Loucy (cell line): ENCODE measurements at regions not wholly inside any gene's neighbourhood (a gene's known extent, or its start where the extent isn't known, plus 50 kb on each side); places are given as distances from the start of the nearest gene placed in this dataset.

Source experiments
- H2AFZ ChIP-seq: fragments of 200-600 bp; sonication (generic); 2 replicates; pipeline ENCODE4 v1.6.0; 2016; ENCODE audit warnings: antibody characterized with exemption, mild to moderate bottlenecking, low read length, moderate library complexity
- H3F3A ChIP-seq: fragments of 200-600 bp; 2 replicates; pipeline ENCODE4 v1.6.0; 2016; ENCODE audit warnings: antibody characterized with exemption, low read depth, mild to moderate bottlenecking
- H3K27me3 ChIP-seq: fragments of 200-600 bp; sonication (generic); 2 replicates; pipeline ENCODE4 v1.6.1; 2014; ENCODE audit warnings: low read length, mild to moderate bottlenecking; ENCODE audit not compliant: insufficient read depth, poor library complexity, severe bottlenecking
- H3K36me3 ChIP-seq: fragments of 200-600 bp; sonication (generic); 2 replicates; pipeline ENCODE4 v1.6.1; 2016; ENCODE audit warnings: low read length; ENCODE audit not compliant: insufficient read depth
- H3K4me1 ChIP-seq: fragments of 200-600 bp; sonication (generic); 2 replicates; pipeline ENCODE4 v1.5.1; 2014; ENCODE audit warnings: low read length, mild to moderate bottlenecking; ENCODE audit not compliant: insufficient read depth, poor library complexity, severe bottlenecking
- H3K4me2 ChIP-seq: fragments of 200-600 bp; sonication (generic); 2 replicates; pipeline ENCODE4 v1.6.0; 2014; ENCODE audit warnings: antibody characterized with exemption, low read length, low read depth, mild to moderate bottlenecking; ENCODE audit not compliant: poor library complexity, severe bottlenecking
- H3K4me3 ChIP-seq: fragments of 200-600 bp; sonication (generic); 2 replicates; pipeline ENCODE4 v1.5.1; 2014; ENCODE audit warnings: low read length, mild to moderate bottlenecking, mixed read lengths; ENCODE audit not compliant: poor library complexity, severe bottlenecking
- H3K79me2 ChIP-seq: fragments of 200-600 bp; sonication (generic); 2 replicates; pipeline ENCODE4 v1.6.1; 2014; ENCODE audit warnings: low read length; ENCODE audit not compliant: insufficient read depth
- H3K9ac ChIP-seq: fragments of 200-600 bp; sonication (generic); 2 replicates; pipeline ENCODE4 v1.6.0; 2014; ENCODE audit warnings: mild to moderate bottlenecking, low read depth, low read length, moderate library complexity; ENCODE audit not compliant: poor library complexity, severe bottlenecking
- H3K9me2 ChIP-seq: fragments of 200-600 bp; sonication (generic); replicated peaks from 2 replicates; pipeline ENCODE4 v1.6.1; 2016; ENCODE audit warnings: low read depth, low read length, mixed read lengths
- H3K9me3 ChIP-seq: fragments of 200-600 bp; sonication (generic); 2 replicates; pipeline ENCODE4 v1.6.1; 2014; ENCODE audit warnings: mild to moderate bottlenecking, antibody characterized with exemption, low read length, low read depth; ENCODE audit not compliant: insufficient read depth
- H4K20me1 ChIP-seq: fragments of 200-600 bp; sonication (generic); 2 replicates; pipeline ENCODE4 v1.6.0; 2014; ENCODE audit warnings: antibody characterized with exemption, low read length, mild to moderate bottlenecking; ENCODE audit not compliant: insufficient read depth, poor library complexity, severe bottlenecking
- EZH2phosphoT487 ChIP-seq: fragments of 200-600 bp; IDR thresholded peaks from 2 replicates; pipeline ENCODE4 v1.6.1; 2018; ENCODE audit warnings: antibody characterized with exemption, mild to moderate bottlenecking, moderate library complexity, borderline replicate concordance
- TF ChIP-seq, protein P1 (sequence below): fragments of 200-600 bp; sonication (generic); conservative IDR thresholded peaks from 2 replicates; pipeline ENCODE4 v1.5.1; 2014; ENCODE audit warnings: mild to moderate bottlenecking, antibody characterized with exemption, low read length

DNA sequence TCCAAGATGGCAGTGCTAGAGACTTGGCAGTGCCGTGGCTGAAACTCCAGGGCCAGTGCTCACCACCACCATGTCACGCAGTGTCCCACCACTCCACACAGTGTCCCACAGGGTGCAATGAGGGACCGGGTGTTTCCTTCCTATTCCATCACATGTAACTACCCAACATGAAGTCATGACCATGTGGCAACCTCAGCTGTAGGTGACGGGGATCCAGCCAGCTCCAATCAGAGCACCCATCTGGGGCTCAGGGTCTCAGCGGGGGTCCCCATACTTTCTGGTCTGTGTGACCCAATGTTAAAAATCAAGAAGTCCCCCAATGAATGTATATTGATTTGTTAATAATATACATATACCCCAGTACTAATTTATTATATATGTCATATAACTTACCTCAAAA is 52.1 kb downstream of the PTGR3 start:
- H3K27me3 ChIP-seq, result no peaks in the 10 kb centered on the region
- H3K4me3 ChIP-seq, result no peak overlapping the region
- TF ChIP-seq EZH2phosphoT487, result no peak
- TF ChIP-seq, protein P1, sequence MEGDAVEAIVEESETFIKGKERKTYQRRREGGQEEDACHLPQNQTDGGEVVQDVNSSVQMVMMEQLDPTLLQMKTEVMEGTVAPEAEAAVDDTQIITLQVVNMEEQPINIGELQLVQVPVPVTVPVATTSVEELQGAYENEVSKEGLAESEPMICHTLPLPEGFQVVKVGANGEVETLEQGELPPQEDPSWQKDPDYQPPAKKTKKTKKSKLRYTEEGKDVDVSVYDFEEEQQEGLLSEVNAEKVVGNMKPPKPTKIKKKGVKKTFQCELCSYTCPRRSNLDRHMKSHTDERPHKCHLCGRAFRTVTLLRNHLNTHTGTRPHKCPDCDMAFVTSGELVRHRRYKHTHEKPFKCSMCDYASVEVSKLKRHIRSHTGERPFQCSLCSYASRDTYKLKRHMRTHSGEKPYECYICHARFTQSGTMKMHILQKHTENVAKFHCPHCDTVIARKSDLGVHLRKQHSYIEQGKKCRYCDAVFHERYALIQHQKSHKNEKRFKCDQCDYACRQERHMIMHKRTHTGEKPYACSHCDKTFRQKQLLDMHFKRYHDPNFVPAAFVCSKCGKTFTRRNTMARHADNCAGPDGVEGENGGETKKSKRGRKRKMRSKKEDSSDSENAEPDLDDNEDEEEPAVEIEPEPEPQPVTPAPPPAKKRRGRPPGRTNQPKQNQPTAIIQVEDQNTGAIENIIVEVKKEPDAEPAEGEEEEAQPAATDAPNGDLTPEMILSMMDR, result no peak

GRCh38 chr18:75156139-75156750 is 52.7 kb downstream of the PTGR3 start:
- H3K4me2 ChIP-seq, result no peak overlapping the region
- H3K27me3 ChIP-seq, result no peaks in the 10 kb centered on the region
- no peaks in the 10 kb centered on the region for H3K79me2 ChIP-seq
- H3K9ac ChIP-seq, result no peak overlapping the region
- H3F3A ChIP-seq, result no peaks in the 10 kb centered on the region
- H3K4me1 ChIP-seq, result peaks cover 9% of the 10 kb centered on the region
- TF ChIP-seq, protein P1, result no peak
- TF ChIP-seq EZH2phosphoT487, result no peak
- no peak overlapping the region for H3K4me3 ChIP-seq
- H2AFZ ChIP-seq, result no peak overlapping the region
- no peaks in the 10 kb centered on the region for H3K36me3 ChIP-seq
- H4K20me1 ChIP-seq, result no peaks in the 10 kb centered on the region
- H3K9me2 ChIP-seq, result no peaks in the 10 kb centered on the region
- no peaks in the 10 kb centered on the region for H3K9me3 ChIP-seq

More for the DNA sequence above, 52.1 kb downstream of the PTGR3 start:
- H3K36me3 ChIP-seq, result no peaks in the 10 kb centered on the region
- H3K9me3 ChIP-seq, result no peaks in the 10 kb centered on the region
- no peaks in the 10 kb centered on the region for H3K9me2 ChIP-seq
- H2AFZ ChIP-seq, result no peak overlapping the region
- H3K4me1 ChIP-seq, result peaks cover 11% of the 10 kb centered on the region
- no peak overlapping the region for H3K9ac ChIP-seq
- no peak overlapping the region for H3K4me2 ChIP-seq
- no peaks in the 10 kb centered on the region for H4K20me1 ChIP-seq
- H3F3A ChIP-seq, result no peaks in the 10 kb centered on the region
- H3K79me2 ChIP-seq, result no peaks in the 10 kb centered on the region

DNA sequence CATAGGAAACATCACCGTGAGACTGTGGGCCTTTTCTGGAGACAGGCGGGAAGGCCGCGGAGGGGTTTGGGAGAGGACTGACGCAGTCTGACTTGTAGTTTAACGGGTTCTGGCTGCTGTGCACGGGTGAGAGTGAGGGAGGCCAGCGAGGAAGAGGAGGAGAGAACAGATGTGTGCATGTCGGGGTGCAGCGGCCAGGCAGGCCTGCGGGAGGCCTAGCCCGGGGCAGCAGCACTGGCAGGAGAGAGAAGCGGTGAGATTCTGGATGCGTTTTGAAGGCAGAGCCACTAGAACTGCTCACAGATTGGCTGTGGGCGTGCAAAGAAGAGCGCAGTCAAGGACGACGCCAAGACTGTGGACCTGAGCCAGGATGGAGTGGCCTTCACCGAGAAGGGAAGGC is 53.9 kb downstream of the PTGR3 start:
- no peak overlapping the region for H2AFZ ChIP-seq
- no peak overlapping the region for H3K4me2 ChIP-seq
- H3K27me3 ChIP-seq, result no peaks in the 10 kb centered on the region
- no peaks in the 10 kb centered on the region for H3K9me3 ChIP-seq
- H3K79me2 ChIP-seq, result no peaks in the 10 kb centered on the region
- TF ChIP-seq, protein P1, result no peak
- no peak for TF ChIP-seq EZH2phosphoT487
- no peaks in the 10 kb centered on the region for H4K20me1 ChIP-seq
- H3F3A ChIP-seq, result no peaks in the 10 kb centered on the region
- H3K4me1 ChIP-seq, result no peaks in the 10 kb centered on the region
- H3K9me2 ChIP-seq, result no peaks in the 10 kb centered on the region
- H3K9ac ChIP-seq, result no peak overlapping the region
- H3K4me3 ChIP-seq, result no peak overlapping the region
- no peaks in the 10 kb centered on the region for H3K36me3 ChIP-seq
